ENCODE measurements at regions not wholly inside any gene's neighbourhood (a gene's known extent, or its start where the extent isn't known, plus 50 kb on each side); places are given as distances from the start of the nearest gene placed in this dataset.

DNA sequence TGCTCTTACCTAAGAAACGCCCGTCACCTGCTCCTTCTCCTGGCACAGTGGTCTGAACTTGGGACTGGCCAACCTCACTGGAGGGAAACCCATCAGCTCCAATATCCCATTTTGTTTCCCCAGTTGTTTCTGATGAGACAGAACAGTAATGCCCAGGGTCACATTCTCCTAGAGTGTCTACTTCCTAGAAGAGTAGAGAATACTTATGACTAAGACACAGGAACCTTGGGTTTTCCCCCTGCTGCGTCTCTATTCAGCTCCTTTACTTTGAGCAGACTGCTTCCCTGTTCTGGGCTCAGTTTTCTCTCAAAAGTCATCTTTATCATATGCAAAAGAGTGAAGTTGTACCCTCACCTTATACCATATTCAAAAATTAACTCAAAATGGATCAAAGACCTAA, 79.4 kb downstream of the POLR2M start:
- TF ChIP-seq EZH2phosphoT487 (IDR thresholded peaks at IDR 0.05; ENCODE audit: low read length) (no peak), CTCF (IDR thresholded peaks at IDR 0.05; ENCODE audit: low read length) (no peak)
